K562 (cell line): ENCODE measurements at regions not wholly inside any gene's neighbourhood (a gene's known extent, or its start where the extent isn't known, plus 50 kb on each side); places are given as distances from the start of the nearest gene placed in this dataset.

Source experiments
- CTCF ChIP-seq, 3 experiments: IDR thresholded peaks in 2 of 3; conservative IDR thresholded peaks in 1 of 3; 2 replicates each; pipeline ENCODE4 v1.5.1; 2011 to 2012; ENCODE audit warnings: low read length in 3 of 3, mild to moderate bottlenecking in 3 of 3, control low read depth in 2 of 3, improper control_type of control experiment in 1 of 3, inconsistent platforms in 1 of 3, low read depth in 1 of 3, mixed read lengths in 1 of 3, moderate library complexity in 1 of 3; ENCODE audit not compliant: insufficient read depth in 2 of 3
- CTCFL ChIP-seq: IDR thresholded peaks from 2 replicates; pipeline ENCODE4 v1.6.1; 2011; ENCODE audit warnings: borderline replicate concordance, low read depth, mild to moderate bottlenecking, moderate library complexity, low read length; ENCODE audit not compliant: insufficient read depth, poor library complexity, severe bottlenecking
- DEAF1 ChIP-seq: fragments of 450-650 bp; formaldehyde crosslinking; IDR thresholded peaks from 2 replicates; pipeline ENCODE4 v1.4.0; 2020; ENCODE audit warnings: mild to moderate bottlenecking, moderate library complexity
- RAD21 ChIP-seq, 2 experiments: fragments of 250-450 bp in 1 of 2; fragments of 450-650 bp in 1 of 2; sonication (Bioruptor Pico) in 1 of 2; formaldehyde crosslinking in 1 of 2; IDR thresholded peaks in 1 of 2; conservative IDR thresholded peaks in 1 of 2; 2 replicates each; pipeline versions ENCODE4 v1.4.0 to v1.8.0; 2020 to 2022; ENCODE audit warnings: mild to moderate bottlenecking in 2 of 2, moderate library complexity in 1 of 2
- REST ChIP-seq, 2 experiments: fragments of 450-650 bp; formaldehyde crosslinking in 1 of 2; IDR thresholded peaks; 2 replicates each; pipeline versions ENCODE4 v1.4.0 to v1.6.1; 2014 to 2020; ENCODE audit warnings: mild to moderate bottlenecking in 2 of 2, borderline replicate concordance in 1 of 2, low read depth in 1 of 2
- SMC3 ChIP-seq: conservative IDR thresholded peaks from 2 replicates; pipeline ENCODE4 v1.6.1; 2011; ENCODE audit warnings: low read depth, low read length, improper control_type of control experiment; ENCODE audit not compliant: insufficient read depth
- TEAD4 ChIP-seq, 2 experiments: sonication (generic) in 1 of 2; formaldehyde crosslinking in 1 of 2; IDR thresholded peaks; 2 replicates each; pipeline versions ENCODE4 v1.6.1 to v1.8.0; 2012 to 2022; ENCODE audit warnings: borderline replicate concordance in 1 of 2, inconsistent platforms in 1 of 2, low read length in 1 of 2, mild to moderate bottlenecking in 1 of 2, missing genetic modification reagents in 1 of 2
- ZNF277 ChIP-seq: fragments of 250-450 bp; sonication (Bioruptor Pico); IDR thresholded peaks from 2 replicates; pipeline ENCODE4 v1.8.0; 2022; ENCODE audit warnings: inconsistent platforms, mild to moderate bottlenecking, moderate library complexity, borderline replicate concordance

DNA sequence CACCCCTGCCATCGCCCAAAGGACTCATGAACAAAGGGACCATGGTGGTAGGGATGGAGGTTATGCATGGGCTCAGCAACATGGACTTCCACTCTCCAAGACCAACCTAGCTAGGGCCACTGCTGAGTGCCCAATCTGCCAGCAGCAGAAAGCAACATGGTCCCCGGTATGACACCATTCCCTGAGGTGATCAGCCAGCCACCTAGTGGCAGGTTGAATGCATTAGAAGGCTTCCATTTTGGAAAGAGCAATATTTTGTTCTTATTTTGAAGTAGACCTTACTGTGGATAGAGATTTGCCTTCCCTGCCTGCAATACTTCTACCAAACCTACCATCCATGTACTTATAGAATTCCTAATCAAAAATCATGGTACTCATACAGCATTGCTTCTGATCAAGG, 99.8 kb downstream of the METTL4 start (continued):
- TF ChIP-seq REST (IDR thresholded peaks at IDR 0.05; ENCODE audit: borderline replicate concordance) (peak; percentile 32; the same call in 1 of the 2 replicates), REST (CRISPR knock-in tag; IDR thresholded peaks at IDR 0.05; ENCODE audit: low read depth) (no peak), RAD21 (CRISPR knock-in tag; conservative IDR thresholded peaks at IDR 0.05 in 1 of 2, IDR thresholded peaks at IDR 0.05 in 1 of 2) (peak; percentile 44 to 77), DEAF1 (CRISPR knock-in tag) (peak; percentile 10; the same call in 1 of the 2 replicates), ZNF277 (no peak), CTCF (IDR thresholded peaks at IDR 0.05 in 2 of 3, conservative IDR thresholded peaks at IDR 0.05 in 1 of 3; ENCODE audit: insufficient read depth in 2 of 3, low read depth in 1 of 3, low read length in 3 of 3) (peak; percentile 66 to 80 (median 75)), TEAD4 (IDR thresholded peaks at IDR 0.05; ENCODE audit: low read length) (peak; percentile 33; the same call in 1 of the 2 replicates), TEAD4 (CRISPR knock-in tag; IDR thresholded peaks at IDR 0.05; ENCODE audit: borderline replicate concordance) (no peak), CTCFL (peak; percentile 2), SMC3 (peak; percentile 44; the same call in 1 of the 2 replicates)
- TF ChIP-seq, all 486 proteins: peak for 8
